Endothelial cell of umbilical vein (primary cell): ENCODE measurements at regions not wholly inside any gene's neighbourhood (a gene's known extent, or its start where the extent isn't known, plus 50 kb on each side); places are given as distances from the start of the nearest gene placed in this dataset.

Experiments
- BruUV-seq: library from RNA; stranded (reverse); fragments of 400-500 nt; replicated peaks from 2 replicates; lab custom pipeline; 2021; lab: Mats Ljungman, UMichigan
- CTCF ChIA-PET: fragments of 300-600, 350-600 bp; sonication (Branson Sonifier 250); formaldehyde crosslinking; loops from one replicate; lab custom pipeline; 2021; ENCODE audit warnings: antibody characterized with exemption, inconsistent platforms; lab: Charles Lee
- POLR2A ChIA-PET: fragments of 300-600, 350-600 bp; sonication (Branson Sonifier 250); formaldehyde crosslinking; loops from one replicate; lab custom pipeline; 2021; ENCODE audit warnings: antibody characterized with exemption, inconsistent platforms; lab: Charles Lee
- DNase-seq: peaks from one replicate; pipeline ENCODE4 v3.0.0-alpha.2; 2011; ENCODE audit warnings: low read depth, low spot score
- FAIRE-seq: peaks from 2 replicates; lab custom pipeline; 2011; peaks lifted over from hg19 to GRCh38; lab: Jason Lieb, UNC
- H2AFZ ChIP-seq: 2 replicates; pipeline ENCODE4 v1.6.0; 2012; ENCODE audit warnings: low read depth, low read length, control low read depth, inconsistent platforms
- H3K27ac ChIP-seq: 2 replicates; pipeline ENCODE4 v1.5.1; 2011; ENCODE audit warnings: low read depth, mild to moderate bottlenecking, control low read depth, low read length, moderate library complexity; ENCODE audit not compliant: insufficient read depth
- H3K27me3 ChIP-seq, 2 experiments: 2 replicates each; pipeline versions ENCODE4 v1.6.0 to v1.6.1; 2011; ENCODE audit warnings: low read length in 2 of 2, mixed read lengths in 1 of 2; ENCODE audit not compliant: control insufficient read depth in 2 of 2, insufficient read depth in 2 of 2
- H3K36me3 ChIP-seq, 2 experiments: 2 replicates in 1 of 2; 3 replicates in 1 of 2; pipeline ENCODE4 v1.5.1; 2011; ENCODE audit warnings: low read length in 2 of 2, mild to moderate bottlenecking in 1 of 2, moderate library complexity in 1 of 2; ENCODE audit not compliant: control insufficient read depth in 2 of 2, insufficient read depth in 2 of 2; ENCODE audit errors: extremely low read depth in 1 of 2
- H3K4me1 ChIP-seq: 3 replicates; pipeline ENCODE4 v1.5.1; 2011; ENCODE audit warnings: mild to moderate bottlenecking, low read length; ENCODE audit not compliant: control insufficient read depth, insufficient read depth; ENCODE audit errors: extremely low read depth
- H3K4me2 ChIP-seq: 2 replicates; pipeline ENCODE4 v1.6.1; 2011; ENCODE audit warnings: low read length, control low read depth, mixed read lengths; ENCODE audit not compliant: insufficient read depth
- H3K4me3 ChIP-seq, 3 experiments: fragments of 200-600 bp in 1 of 3; sonication (generic), shearing (Covaris generic) in 1 of 3; replicated peaks in 1 of 3; 2 replicates each; pipeline ENCODE4 v1.5.1; 2011 to 2016; ENCODE audit warnings: control low read depth in 3 of 3, low read length in 3 of 3, mild to moderate bottlenecking in 2 of 3, inconsistent platforms in 1 of 3, low read depth in 1 of 3, moderate library complexity in 1 of 3; ENCODE audit not compliant: insufficient read depth in 1 of 3
- H3K79me2 ChIP-seq: 2 replicates; pipeline ENCODE4 v1.6.0; 2012; ENCODE audit warnings: low read length, inconsistent platforms; ENCODE audit not compliant: control insufficient read depth, insufficient read depth
- H3K9ac ChIP-seq: replicated peaks from 2 replicates; pipeline ENCODE3; 2011; ENCODE audit warnings: low read length, control low read depth; ENCODE audit not compliant: insufficient read depth; ENCODE audit errors: extremely low read depth
- H3K9me1 ChIP-seq: replicated peaks from 3 replicates; pipeline ENCODE4 v1.6.0; 2011; ENCODE audit warnings: mild to moderate bottlenecking, low read length; ENCODE audit not compliant: control insufficient read depth, insufficient read depth; ENCODE audit errors: extremely low read depth
- H3K9me3 ChIP-seq: replicated peaks from 2 replicates; pipeline ENCODE4 v1.5.1; 2012; ENCODE audit warnings: low read length, inconsistent platforms; ENCODE audit not compliant: control insufficient read depth, insufficient read depth
- H4K20me1 ChIP-seq: replicated peaks from 2 replicates; pipeline ENCODE3; 2011; ENCODE audit warnings: mild to moderate bottlenecking, low read length; ENCODE audit not compliant: control insufficient read depth, insufficient read depth; ENCODE audit errors: extremely low read depth
- EZH2 ChIP-seq: IDR thresholded peaks from 2 replicates; pipeline ENCODE4 v1.6.1; 2012; ENCODE audit warnings: borderline replicate concordance, low read depth, mild to moderate bottlenecking, moderate library complexity, low read length, inconsistent platforms; ENCODE audit not compliant: severe bottlenecking
- FOS ChIP-seq: IDR thresholded peaks from 2 replicates; pipeline ENCODE4 v1.6.1; 2011; ENCODE audit warnings: mild to moderate bottlenecking, low read length, moderate library complexity, borderline replicate concordance; ENCODE audit not compliant: insufficient read depth
- GATA2 ChIP-seq: IDR thresholded peaks from 2 replicates; pipeline ENCODE4 v1.7.0; 2011; ENCODE audit warnings: low read depth, mild to moderate bottlenecking, moderate library complexity, mixed read lengths, low read length; ENCODE audit not compliant: insufficient read length, insufficient read depth
- JUN ChIP-seq: IDR thresholded peaks from 2 replicates; pipeline ENCODE4 v1.6.1; 2011; ENCODE audit warnings: borderline replicate concordance, low read depth; ENCODE audit not compliant: insufficient read length, insufficient read depth
- MYC ChIP-seq: IDR thresholded peaks from one replicate; pipeline ENCODE4 v1.6.1; 2011; ENCODE audit warnings: mild to moderate bottlenecking, low read depth, low read length
- POLR2A ChIP-seq: IDR thresholded peaks from 2 replicates; pipeline ENCODE4 v1.6.1; 2012; ENCODE audit warnings: low read depth, mild to moderate bottlenecking, control low read depth, low read length
- POLR2AphosphoS5 ChIP-seq: IDR thresholded peaks from 2 replicates; pipeline ENCODE4 v1.6.1; 2012; ENCODE audit warnings: low read depth, mild to moderate bottlenecking, control low read depth, low read length, moderate library complexity; ENCODE audit not compliant: insufficient read depth
- dilution Hi-C: fragments of 300-500 bp; cut with MboI; formaldehyde crosslinking; loops from one replicate; pipeline ENCODE4 v1.15.0; 2019; ENCODE audit warnings: low sequenced_read_pairs; ENCODE audit not compliant: extremely low pct_ligation_motif_present
- intact Hi-C: fragments of 100-400 bp; cut with micrococcal nuclease; formaldehyde crosslinking; loops from one replicate; pipeline ENCODE4 v1.10.0; 2022
- TF ChIP-seq, protein P1 (sequence below), 2 donors: IDR thresholded peaks; 1 replicate in 1 of 2; 2 replicates in 1 of 2; pipeline ENCODE4 v1.5.1; 2011; ENCODE audit warnings: low read length in 2 of 2, mild to moderate bottlenecking in 2 of 2, moderate library complexity in 2 of 2, control low read depth in 1 of 2, inconsistent platforms in 1 of 2, low read depth in 1 of 2; ENCODE audit not compliant: insufficient read depth in 1 of 2; ENCODE audit errors: extremely low read depth in 1 of 2
- TF ChIP-seq, protein P2 (sequence below): IDR thresholded peaks from 2 replicates; pipeline ENCODE4 v1.6.1; 2011; ENCODE audit not compliant: insufficient read depth, insufficient read length

- intact Hi-C loops = no loop called here
- Histone ChIP-seq H3K27me3 (no peaks in the 10 kb centered on the region), H3K9me3 (no peaks in the 10 kb centered on the region), H3K79me2 (no peaks in the 10 kb centered on the region), H3K4me1 (no peaks in the 10 kb centered on the region), H3K4me3 (no peak overlapping the region), H3K36me3 (no peaks in the 10 kb centered on the region), H3K4me2 (no peak overlapping the region), H2AFZ (no peak overlapping the region), H3K27ac (no peak overlapping the region), H3K9ac (no peak overlapping the region), H4K20me1 (no peaks in the 10 kb centered on the region), H3K9me1 (no peaks in the 10 kb centered on the region)
- DNase-seq (no peak), FAIRE-seq (no peak)
- POLR2A ChIA-PET = no interaction called here
- dilution Hi-C loops = no loop called here
- TF ChIP-seq EZH2 (no peak), JUN (no peak), MYC (no peak), FOS (no peak), GATA2 (no peak), POLR2AphosphoS5 (no peak), POLR2A (no peak)
- TF ChIP-seq, protein P1, sequence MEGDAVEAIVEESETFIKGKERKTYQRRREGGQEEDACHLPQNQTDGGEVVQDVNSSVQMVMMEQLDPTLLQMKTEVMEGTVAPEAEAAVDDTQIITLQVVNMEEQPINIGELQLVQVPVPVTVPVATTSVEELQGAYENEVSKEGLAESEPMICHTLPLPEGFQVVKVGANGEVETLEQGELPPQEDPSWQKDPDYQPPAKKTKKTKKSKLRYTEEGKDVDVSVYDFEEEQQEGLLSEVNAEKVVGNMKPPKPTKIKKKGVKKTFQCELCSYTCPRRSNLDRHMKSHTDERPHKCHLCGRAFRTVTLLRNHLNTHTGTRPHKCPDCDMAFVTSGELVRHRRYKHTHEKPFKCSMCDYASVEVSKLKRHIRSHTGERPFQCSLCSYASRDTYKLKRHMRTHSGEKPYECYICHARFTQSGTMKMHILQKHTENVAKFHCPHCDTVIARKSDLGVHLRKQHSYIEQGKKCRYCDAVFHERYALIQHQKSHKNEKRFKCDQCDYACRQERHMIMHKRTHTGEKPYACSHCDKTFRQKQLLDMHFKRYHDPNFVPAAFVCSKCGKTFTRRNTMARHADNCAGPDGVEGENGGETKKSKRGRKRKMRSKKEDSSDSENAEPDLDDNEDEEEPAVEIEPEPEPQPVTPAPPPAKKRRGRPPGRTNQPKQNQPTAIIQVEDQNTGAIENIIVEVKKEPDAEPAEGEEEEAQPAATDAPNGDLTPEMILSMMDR (IDR thresholded peaks at IDR 0.05; ENCODE audit: extremely low read depth in 1 of 2, insufficient read depth in 1 of 2, low read depth in 1 of 2, low read length in 2 of 2) = no peak
- TF ChIP-seq, protein P2, sequence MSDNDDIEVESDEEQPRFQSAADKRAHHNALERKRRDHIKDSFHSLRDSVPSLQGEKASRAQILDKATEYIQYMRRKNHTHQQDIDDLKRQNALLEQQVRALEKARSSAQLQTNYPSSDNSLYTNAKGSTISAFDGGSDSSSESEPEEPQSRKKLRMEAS = no peak
- no TSS peak for BruUV-seq
- CTCF ChIA-PET = no interaction called here
Observed at GRCh38 chr1:219716611-219717114, 103.8 kb upstream of the ZC3H11B start.
